HepG2 (cell line): ENCODE measurements at regions not wholly inside any gene's neighbourhood (a gene's known extent, or its start where the extent isn't known, plus 50 kb on each side); places are given as distances from the start of the nearest gene placed in this dataset.

Experiments used
- ATAC-seq: fragments of 200-7000 bp; cut with Tn5 transposase; 3 replicates; pipeline ENCODE4 v1.9.1; 2020; ENCODE audit warnings: mild to moderate bottlenecking, moderate library complexity
- BruUV-seq: library from RNA; stranded (reverse); fragments of 400-500 nt; replicated peaks from 2 replicates; lab custom pipeline; 2021; lab: Mats Ljungman, UMichigan
- CTCF ChIA-PET: fragments of 300-600 bp; formaldehyde crosslinking; extraction: SDS; loops from one replicate; lab custom pipeline; 2021; ENCODE audit warnings: low total read pairs, inconsistent platforms, low intra/inter-chr PET ratio; lab: Yijun Ruan, JAX
- POLR2A ChIA-PET: fragments of 350-600 bp; sonication (Branson Sonifier 250); formaldehyde crosslinking; loops from one replicate; lab custom pipeline; 2020; ENCODE audit warnings: antibody characterized with exemption, inconsistent platforms; lab: Yijun Ruan, JAX
- DNase-seq: peaks from one replicate; pipeline ENCODE4 v3.0.0-alpha.2; 2015; ENCODE audit warnings: low spot score
- FAIRE-seq: peaks from 3 replicates; lab custom pipeline; 2011; peaks lifted over from hg19 to GRCh38; lab: Jason Lieb, UNC
- H2AFZ ChIP-seq: one replicate; pipeline ENCODE4 v1.6.1; 2011; ENCODE audit warnings: low read length, inconsistent platforms
- H3K27ac ChIP-seq: fragments of 300-600 bp; 3 replicates; pipeline ENCODE4 v1.8.0; 2011; ENCODE audit warnings: mixed run types, mild to moderate bottlenecking, mixed read lengths, low read length, inconsistent platforms; ENCODE audit not compliant: insufficient read depth; ENCODE audit errors: extremely low read length
- H3K27me3 ChIP-seq, 2 experiments: fragments of 200-600 bp in 1 of 2; 2 replicates in 1 of 2; 3 replicates in 1 of 2; pipeline versions ENCODE4 v1.6.0 to v1.8.0; 2011; ENCODE audit warnings: low read length in 2 of 2, mild to moderate bottlenecking in 2 of 2, moderate library complexity in 2 of 2, inconsistent platforms in 1 of 2; ENCODE audit not compliant: insufficient read depth in 2 of 2, control insufficient read depth in 1 of 2
- H3K36me3 ChIP-seq, 2 experiments: fragments of 200-600 bp in 1 of 2; replicated peaks in 1 of 2; 2 replicates in 1 of 2; 3 replicates in 1 of 2; pipeline versions ENCODE4 v1.5.1 to v1.8.0; 2011; ENCODE audit warnings: low read length in 2 of 2, inconsistent platforms in 1 of 2; ENCODE audit not compliant: insufficient read depth in 2 of 2, control insufficient read depth in 1 of 2
- H3K4me1 ChIP-seq: 2 replicates; pipeline ENCODE4 v1.5.1; 2012; ENCODE audit warnings: low read length, inconsistent platforms; ENCODE audit not compliant: insufficient read depth
- H3K4me2 ChIP-seq: 2 replicates; pipeline ENCODE4 v1.6.0; 2011; ENCODE audit warnings: low read depth, low read length, inconsistent platforms
- H3K4me3 ChIP-seq, 3 experiments: fragments of 200-600 bp in 1 of 3; sonication (generic), shearing (Covaris generic) in 1 of 3; replicated peaks in 1 of 3; 2 replicates each; pipeline ENCODE4 v1.5.1; 2011 to 2016; ENCODE audit warnings: low read length in 3 of 3, inconsistent platforms in 2 of 3, low read depth in 2 of 3, mild to moderate bottlenecking in 2 of 3, control low read depth in 1 of 3, mixed read lengths in 1 of 3; ENCODE audit not compliant: insufficient read depth in 1 of 3
- H3K79me2 ChIP-seq: one replicate; pipeline ENCODE4 v1.6.1; 2011; ENCODE audit warnings: low read length, inconsistent platforms; ENCODE audit not compliant: insufficient read depth
- H3K9ac ChIP-seq: 2 replicates; pipeline ENCODE4 v1.6.0; 2011; ENCODE audit warnings: mild to moderate bottlenecking, low read depth, low read length, inconsistent platforms; ENCODE audit not compliant: insufficient read depth
- H3K9me3 ChIP-seq: 2 replicates; pipeline ENCODE4 v1.5.1; 2012; ENCODE audit warnings: mild to moderate bottlenecking, low read length
- H4K20me1 ChIP-seq: 2 replicates; pipeline ENCODE4 v1.6.0; 2011; ENCODE audit warnings: inconsistent platforms, mild to moderate bottlenecking, low read length, moderate library complexity; ENCODE audit not compliant: insufficient read depth
- EZH2 ChIP-seq: conservative IDR thresholded peaks from 2 replicates; pipeline ENCODE4 v1.6.1; 2012; ENCODE audit warnings: mild to moderate bottlenecking, low read depth, low read length, moderate library complexity
- SIX1 ChIP-seq: sonication (generic); formaldehyde crosslinking; IDR thresholded peaks from 2 replicates; pipeline ENCODE4 v1.4.0; 2020; ENCODE audit warnings: missing genetic modification reagents, borderline replicate concordance
- WIZ ChIP-seq: sonication (generic); formaldehyde crosslinking; IDR thresholded peaks from 2 replicates; pipeline ENCODE4 v1.5.1; 2020; ENCODE audit warnings: mild to moderate bottlenecking, missing genetic modification reagents
- ZBTB10 ChIP-seq: sonication (generic); formaldehyde crosslinking; IDR thresholded peaks from 2 replicates; pipeline ENCODE4 v1.4.0; 2020; ENCODE audit warnings: missing genetic modification reagents, borderline replicate concordance
- ZNF749 ChIP-seq: sonication (generic); formaldehyde crosslinking; IDR thresholded peaks from 2 replicates; pipeline ENCODE4 v1.8.0; 2022; ENCODE audit warnings: mild to moderate bottlenecking, missing genetic modification reagents, moderate library complexity, borderline replicate concordance
- WGBS: methylation state at CpG from one replicate; pipeline ENCODE4 v1.1.6; 2017; ENCODE audit warnings: low lambda C conversion rate; 5-methylcytosine and 5-hydroxymethylcytosine counted together
- in situ Hi-C: cut with HindIII; loops from 2 replicates; pipeline ENCODE4 v1.10.0; 2017; ENCODE audit warnings: low pct_unique_long_range_greater_than_20kb; ENCODE audit not compliant: extremely low pct_ligation_motif_present
- intact Hi-C: fragments of 100-400 bp; cut with micrococcal nuclease; formaldehyde crosslinking; loops from one replicate; pipeline ENCODE4 v1.10.0; 2022; ENCODE audit not compliant: unreplicated experiment

GRCh38 chr13:67343777-67344176 is 113.6 kb upstream of the PCDH9 start (continued):
- TF ChIP-seq EZH2, result no peak
- no peak for TF ChIP-seq ZNF749 (CRISPR knock-in tag)

- TF ChIP-seq ZBTB10 (CRISPR knock-in tag) (no peak), SIX1 (CRISPR knock-in tag) (no peak), WIZ (CRISPR knock-in tag) (no peak)
- CTCF ChIA-PET, result no interaction called here
These were observed 111.3 kb upstream of the PCDH9 start for GRCh38 chr13:67341406-67341805.

More at GRCh38 chr13:67341406-67341805, 111.3 kb upstream of the PCDH9 start:
- FAIRE-seq (no peak), DNase-seq (no peak), ATAC-seq (no peak)
- no peak overlapping the region for H3K4me3 ChIP-seq
- no peaks in the 10 kb centered on the region for H3K79me2 ChIP-seq
- no peaks in the 10 kb centered on the region for H3K4me1 ChIP-seq
- in situ Hi-C loops (no loop called here), intact Hi-C loops (no loop called here)
- no peaks in the 10 kb centered on the region for H3K27me3 ChIP-seq
- H3K36me3 ChIP-seq, result no peaks in the 10 kb centered on the region
- WGBS, result 10% methylated on average over 2 of the region's 5 CpGs
- H2AFZ ChIP-seq, result no peak overlapping the region
- no peak overlapping the region for H3K4me2 ChIP-seq
- no peaks in the 10 kb centered on the region for H3K9me3 ChIP-seq
- no peaks in the 10 kb centered on the region for H4K20me1 ChIP-seq
- no TSS peak for BruUV-seq
- POLR2A ChIA-PET, result no interaction called here
- no peak overlapping the region for H3K27ac ChIP-seq
- H3K9ac ChIP-seq, result no peak overlapping the region
